KMS-11 (cell line): ENCODE measurements at regions not wholly inside any gene's neighbourhood (a gene's known extent, or its start where the extent isn't known, plus 50 kb on each side); places are given as distances from the start of the nearest gene placed in this dataset.

Experiments used
- H2AFZ ChIP-seq: fragments of 200-600 bp; sonication (generic); 2 replicates; pipeline ENCODE4 v1.6.1; 2016; ENCODE audit warnings: antibody characterized with exemption, mixed run types, low read depth
- H3K27ac ChIP-seq: fragments of 200-600 bp; sonication (generic); 2 replicates; pipeline ENCODE4 v1.6.1; 2016; ENCODE audit warnings: mild to moderate bottlenecking, mixed run types
- H3K27me3 ChIP-seq: fragments of 200-600 bp; sonication (generic); 2 replicates; pipeline ENCODE4 v1.6.1; 2017; ENCODE audit warnings: mild to moderate bottlenecking, low read depth, mixed run types, moderate library complexity; ENCODE audit not compliant: insufficient read depth
- H3K36me3 ChIP-seq: fragments of 200-600 bp; sonication (generic); 2 replicates; pipeline ENCODE4 v1.6.1; 2017; ENCODE audit warnings: mild to moderate bottlenecking, mixed run types; ENCODE audit not compliant: insufficient read depth
- H3K4me1 ChIP-seq: fragments of 200-600 bp; sonication (generic); 2 replicates; pipeline ENCODE4 v1.6.1; 2016; ENCODE audit warnings: mild to moderate bottlenecking, low read depth, mixed run types; ENCODE audit not compliant: poor library complexity, severe bottlenecking
- H3K4me2 ChIP-seq: fragments of 200-600 bp; sonication (generic); 2 replicates; pipeline ENCODE4 v1.7.0; 2016; ENCODE audit warnings: mild to moderate bottlenecking, mixed run types
- H3K4me3 ChIP-seq: fragments of 200-600 bp; sonication (generic); IDR thresholded peaks from 2 replicates; pipeline ENCODE4 v1.6.1; 2017; ENCODE audit warnings: low read depth, low read length, mixed read lengths; ENCODE audit not compliant: insufficient read depth
- H3K79me2 ChIP-seq: fragments of 200-600 bp; sonication (generic); 2 replicates; pipeline ENCODE4 v1.6.1; 2016; ENCODE audit warnings: low read depth, mixed run types; ENCODE audit not compliant: insufficient read depth
- H3K9ac ChIP-seq: fragments of 200-600 bp; sonication (generic); 2 replicates; pipeline ENCODE4 v1.6.1; 2016; ENCODE audit warnings: mild to moderate bottlenecking, mixed run types
- H4K20me1 ChIP-seq: fragments of 200-600 bp; sonication (generic); 2 replicates; pipeline ENCODE4 v1.6.1; 2016; ENCODE audit warnings: mild to moderate bottlenecking, mixed run types; ENCODE audit not compliant: insufficient read depth
- CTCF ChIP-seq: fragments of 200-600 bp; sonication (generic); conservative IDR thresholded peaks from 2 replicates; pipeline ENCODE4 v1.6.1; 2017; ENCODE audit warnings: low read depth, mild to moderate bottlenecking, antibody characterized with exemption, low read length, moderate library complexity, mixed read lengths

- Histone ChIP-seq H3K4me3 (no peak overlapping the region), H3K4me2 (no peak overlapping the region), H3K36me3 (no peaks in the 10 kb centered on the region), H4K20me1 (no peaks in the 10 kb centered on the region), H3K79me2 (no peaks in the 10 kb centered on the region), H3K27ac (no peak overlapping the region), H3K27me3 (no peaks in the 10 kb centered on the region), H3K4me1 (no peaks in the 10 kb centered on the region), H2AFZ (no peak overlapping the region), H3K9ac (no peak overlapping the region)
- no peak for TF ChIP-seq CTCF
Measured at GRCh38 chr6:128720891-128721290, 162.0 kb upstream of the LAMA2 start.

GRCh38 chr6:128719786-128720185 lies 163.2 kb upstream of the LAMA2 start:
- H3K79me2 ChIP-seq, result no peaks in the 10 kb centered on the region
- no peaks in the 10 kb centered on the region for H3K27me3 ChIP-seq
- H3K9ac ChIP-seq, result no peak overlapping the region
- no peaks in the 10 kb centered on the region for H3K36me3 ChIP-seq
- no peak overlapping the region for H2AFZ ChIP-seq
- no peaks in the 10 kb centered on the region for H3K4me1 ChIP-seq
- no peak overlapping the region for H3K27ac ChIP-seq
- TF ChIP-seq CTCF, result no peak
- H3K4me3 ChIP-seq, result no peak overlapping the region
- no peak overlapping the region for H3K4me2 ChIP-seq
- H4K20me1 ChIP-seq, result no peaks in the 10 kb centered on the region

GRCh38 chr6:128713461-128713860 lies 169.5 kb upstream of the LAMA2 start:
- no peaks in the 10 kb centered on the region for H3K27me3 ChIP-seq
- no peaks in the 10 kb centered on the region for H4K20me1 ChIP-seq
- no peak overlapping the region for H3K4me2 ChIP-seq
- H3K4me3 ChIP-seq, result no peak overlapping the region
- TF ChIP-seq CTCF, result no peak
- H3K36me3 ChIP-seq, result no peaks in the 10 kb centered on the region
- no peak overlapping the region for H2AFZ ChIP-seq
- H3K9ac ChIP-seq, result no peak overlapping the region
- no peak overlapping the region for H3K27ac ChIP-seq
- H3K79me2 ChIP-seq, result no peaks in the 10 kb centered on the region
- H3K4me1 ChIP-seq, result no peaks in the 10 kb centered on the region

GRCh38 chr6:128712898-128713297 lies 170.0 kb upstream of the LAMA2 start:
- no peaks in the 10 kb centered on the region for H3K36me3 ChIP-seq
- H3K4me3 ChIP-seq, result no peak overlapping the region
- H3K27ac ChIP-seq, result no peak overlapping the region
- no peaks in the 10 kb centered on the region for H3K27me3 ChIP-seq
- H3K4me2 ChIP-seq, result no peak overlapping the region
- H3K4me1 ChIP-seq, result no peaks in the 10 kb centered on the region
- H4K20me1 ChIP-seq, result no peaks in the 10 kb centered on the region
- no peak overlapping the region for H3K9ac ChIP-seq
- TF ChIP-seq CTCF, result no peak
- no peaks in the 10 kb centered on the region for H3K79me2 ChIP-seq
- H2AFZ ChIP-seq, result no peak overlapping the region

- no peaks in the 10 kb centered on the region for H3K27me3 ChIP-seq
- H3K9ac ChIP-seq, result no peak overlapping the region
- no peaks in the 10 kb centered on the region for H3K79me2 ChIP-seq
- H4K20me1 ChIP-seq, result no peaks in the 10 kb centered on the region
- no peak for TF ChIP-seq CTCF
- no peaks in the 10 kb centered on the region for H3K36me3 ChIP-seq
- no peak overlapping the region for H3K27ac ChIP-seq
- no peak overlapping the region for H2AFZ ChIP-seq
- H3K4me3 ChIP-seq, result no peak overlapping the region
- no peaks in the 10 kb centered on the region for H3K4me1 ChIP-seq
- no peak overlapping the region for H3K4me2 ChIP-seq
Measured at GRCh38 chr6:128711149-128711548, 171.8 kb upstream of the LAMA2 start.
